AG09309 (cell line): ENCODE measurements at regions not wholly inside any gene's neighbourhood (a gene's known extent, or its start where the extent isn't known, plus 50 kb on each side); places are given as distances from the start of the nearest gene placed in this dataset.

ENCODE experiments used
- DNase-seq: peaks from one replicate; pipeline ENCODE4 v3.0.0-alpha.2; 2010; ENCODE audit warnings: low read depth
- H3K4me3 ChIP-seq: 2 replicates; pipeline ENCODE4 v1.5.1; 2011; ENCODE audit warnings: mild to moderate bottlenecking, low read depth, low read length, moderate library complexity; ENCODE audit not compliant: control insufficient read depth
- CTCF ChIP-seq: IDR thresholded peaks from 2 replicates; pipeline ENCODE4 v1.5.1; 2011; ENCODE audit warnings: mild to moderate bottlenecking, low read depth, low read length, inconsistent platforms; ENCODE audit not compliant: insufficient read depth, control insufficient read depth; ENCODE audit errors: missing control alignments

DNA sequence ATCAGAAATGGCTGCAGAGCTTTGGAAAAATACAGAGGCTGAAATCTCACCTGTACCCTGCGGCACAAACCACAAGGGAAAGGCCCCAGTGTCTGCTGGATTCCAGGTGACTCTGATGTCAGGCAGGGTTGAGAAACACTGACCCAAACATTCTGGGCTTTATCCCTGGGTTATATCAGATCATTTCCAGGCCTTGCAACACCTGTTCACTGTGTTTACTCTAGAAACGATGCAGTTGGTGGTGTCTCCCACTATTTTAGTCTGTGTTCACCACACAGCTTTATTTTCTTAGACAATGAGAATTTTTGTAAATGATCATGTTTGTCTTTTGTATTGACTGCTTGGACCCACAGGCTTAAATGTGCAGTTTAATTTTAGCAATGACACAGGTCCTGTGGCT is 151.5 kb upstream of the SDK2 start:
- TF ChIP-seq CTCF, result no peak
- no peak overlapping the region for H3K4me3 ChIP-seq
- DNase-seq, result no peak

- no peak for DNase-seq
- no peak for TF ChIP-seq CTCF
Measured at GRCh38 chr17:73797594-73798110, 153.4 kb upstream of the SDK2 start.

DNA sequence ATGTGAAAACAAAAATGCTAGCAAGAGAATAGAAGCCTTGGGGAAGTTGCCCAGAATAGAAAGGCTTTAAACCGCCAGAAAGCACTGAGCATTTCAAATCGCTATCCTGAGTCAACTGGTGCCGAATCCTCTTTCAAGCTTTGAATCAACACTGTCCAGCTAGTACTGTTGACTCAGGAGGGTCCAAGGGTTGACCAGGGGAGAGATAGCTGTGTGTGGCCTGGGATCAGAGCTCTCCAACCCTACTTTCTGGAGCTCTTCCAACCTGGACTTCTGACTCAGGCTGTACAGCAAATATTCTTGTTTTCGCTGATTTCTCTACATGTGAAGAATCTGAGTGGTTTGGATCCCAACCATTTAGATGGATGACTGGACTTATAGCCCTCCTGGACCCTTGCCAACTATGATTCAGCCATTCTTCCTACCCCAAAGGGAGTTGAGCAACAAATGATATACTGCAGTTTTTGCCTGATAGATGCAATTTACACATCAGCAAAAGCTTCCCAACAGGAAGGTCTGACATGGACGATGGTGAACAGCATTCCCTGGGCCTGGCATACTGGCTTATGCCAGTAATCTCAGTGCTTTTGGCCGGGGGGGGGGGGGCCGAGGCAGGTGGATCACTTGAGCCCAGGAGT is 154.0 kb upstream of the SDK2 start:
- TF ChIP-seq CTCF, result no peak
- DNase-seq, result peak; percentile 25
- no peak overlapping the region for H3K4me3 ChIP-seq

More at GRCh38 chr17:73797594-73798110, 153.4 kb upstream of the SDK2 start:
- H3K4me3 ChIP-seq, result no peak overlapping the region

DNA sequence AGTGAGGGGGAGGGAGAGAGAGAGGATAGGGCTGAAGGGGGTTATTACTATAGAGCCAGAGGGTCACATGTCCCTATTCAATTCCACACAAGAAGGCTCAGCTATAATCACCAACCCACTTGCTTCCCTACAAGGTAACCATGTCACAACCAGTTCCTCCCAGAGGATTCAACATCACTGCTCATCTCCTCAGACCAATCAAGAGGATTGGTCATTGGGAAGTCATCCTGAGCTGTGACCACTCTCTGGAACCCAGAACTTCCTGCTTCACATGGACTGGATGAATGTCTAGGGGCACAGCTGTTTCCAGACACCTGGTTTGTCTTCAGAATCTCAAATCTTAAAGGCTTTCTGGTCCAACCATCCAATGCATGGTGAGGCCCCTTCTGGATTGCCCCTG is 154.9 kb upstream of the SDK2 start:
- TF ChIP-seq CTCF, result no peak
- DNase-seq, result no peak
- H3K4me3 ChIP-seq, result no peak overlapping the region

- no peak overlapping the region for H3K4me3 ChIP-seq
- TF ChIP-seq CTCF, result no peak
Measured at GRCh38 chr17:73799781-73800627, 155.8 kb upstream of the SDK2 start.

GRCh38 chr17:73800893-73801292 is 156.6 kb upstream of the SDK2 start:
- TF ChIP-seq CTCF, result no peak
- no peak for DNase-seq

More at GRCh38 chr17:73799781-73800627, 155.8 kb upstream of the SDK2 start:
- DNase-seq, result no peak

More at GRCh38 chr17:73800893-73801292, 156.6 kb upstream of the SDK2 start:
- H3K4me3 ChIP-seq, result no peak overlapping the region
